ENCODE measurements at regions not wholly inside any gene's neighbourhood (a gene's known extent, or its start where the extent isn't known, plus 50 kb on each side); places are given as distances from the start of the nearest gene placed in this dataset.

GRCh38 chr5:111933086-111933485, 176.1 kb upstream of the NREP start:
- no peak for TF ChIP-seq EP300 (IDR thresholded peaks at IDR 0.05)
- no peak for TF ChIP-seq POLR2A (IDR thresholded peaks at IDR 0.05)
- TF ChIP-seq CTCF (IDR thresholded peaks at IDR 0.05), result no peak
